ENCODE measurements at regions not wholly inside any gene's neighbourhood (a gene's known extent, or its start where the extent isn't known, plus 50 kb on each side); places are given as distances from the start of the nearest gene placed in this dataset.
A peak's percentile ranks its signal among the peaks of the same experiment; 100 is the strongest.

DNA sequence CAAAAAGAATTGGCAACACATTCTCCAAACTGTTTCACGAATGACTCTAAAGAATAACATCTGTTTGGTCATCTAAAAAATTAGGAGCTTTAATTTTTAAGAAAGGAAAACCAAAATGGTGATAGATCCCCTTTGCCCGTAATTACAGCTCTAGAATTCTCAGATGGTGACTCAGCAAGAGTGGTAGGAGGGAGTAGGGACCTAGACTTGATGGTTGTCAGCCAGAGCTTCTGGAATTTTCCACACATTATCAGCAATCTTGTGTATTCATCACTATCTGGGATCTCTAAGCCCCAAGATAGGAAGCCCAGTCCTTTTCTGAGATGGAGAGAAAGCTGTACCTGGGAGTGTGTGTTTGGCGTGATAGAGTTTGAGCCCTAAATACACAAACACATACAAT, 103.9 kb upstream of the RAB40AL start:
- TF ChIP-seq, protein P1, sequence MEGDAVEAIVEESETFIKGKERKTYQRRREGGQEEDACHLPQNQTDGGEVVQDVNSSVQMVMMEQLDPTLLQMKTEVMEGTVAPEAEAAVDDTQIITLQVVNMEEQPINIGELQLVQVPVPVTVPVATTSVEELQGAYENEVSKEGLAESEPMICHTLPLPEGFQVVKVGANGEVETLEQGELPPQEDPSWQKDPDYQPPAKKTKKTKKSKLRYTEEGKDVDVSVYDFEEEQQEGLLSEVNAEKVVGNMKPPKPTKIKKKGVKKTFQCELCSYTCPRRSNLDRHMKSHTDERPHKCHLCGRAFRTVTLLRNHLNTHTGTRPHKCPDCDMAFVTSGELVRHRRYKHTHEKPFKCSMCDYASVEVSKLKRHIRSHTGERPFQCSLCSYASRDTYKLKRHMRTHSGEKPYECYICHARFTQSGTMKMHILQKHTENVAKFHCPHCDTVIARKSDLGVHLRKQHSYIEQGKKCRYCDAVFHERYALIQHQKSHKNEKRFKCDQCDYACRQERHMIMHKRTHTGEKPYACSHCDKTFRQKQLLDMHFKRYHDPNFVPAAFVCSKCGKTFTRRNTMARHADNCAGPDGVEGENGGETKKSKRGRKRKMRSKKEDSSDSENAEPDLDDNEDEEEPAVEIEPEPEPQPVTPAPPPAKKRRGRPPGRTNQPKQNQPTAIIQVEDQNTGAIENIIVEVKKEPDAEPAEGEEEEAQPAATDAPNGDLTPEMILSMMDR (IDR thresholded peaks at IDR 0.05), result no peak
- H3K9me3 ChIP-seq, result no peaks in the 10 kb centered on the region
- H3K27me3 ChIP-seq (ENCODE audit: insufficient read depth in 3 of 3, low read length in 2 of 3), result peaks cover 0 to 2% (median 0%) of the 10 kb centered on the region in 3 donors
- H3K27ac ChIP-seq, result no peak overlapping the region
- H3K36me3 ChIP-seq (ENCODE audit: insufficient read depth in 1 of 2, low read depth in 1 of 2), result peaks cover 0 to 3% of the 10 kb centered on the region in 2 donors
- no peaks in the 10 kb centered on the region for H3K4me1 ChIP-seq
- DNase-seq (no peak), ATAC-seq (no peak)
- H3K4me3 ChIP-seq, result no peak overlapping the region
- intact Hi-C loops (cut with DNase I), result loop anchor here in 1 of 2 donors (10.0 kb wide), 1 partner anchor 188 kb away; no protein-coding TSS in a partner anchor
- 72 to 98% (median 89%) methylated on average over 3 of the region's 3 CpGs for WGBS, 3 donors

DNA sequence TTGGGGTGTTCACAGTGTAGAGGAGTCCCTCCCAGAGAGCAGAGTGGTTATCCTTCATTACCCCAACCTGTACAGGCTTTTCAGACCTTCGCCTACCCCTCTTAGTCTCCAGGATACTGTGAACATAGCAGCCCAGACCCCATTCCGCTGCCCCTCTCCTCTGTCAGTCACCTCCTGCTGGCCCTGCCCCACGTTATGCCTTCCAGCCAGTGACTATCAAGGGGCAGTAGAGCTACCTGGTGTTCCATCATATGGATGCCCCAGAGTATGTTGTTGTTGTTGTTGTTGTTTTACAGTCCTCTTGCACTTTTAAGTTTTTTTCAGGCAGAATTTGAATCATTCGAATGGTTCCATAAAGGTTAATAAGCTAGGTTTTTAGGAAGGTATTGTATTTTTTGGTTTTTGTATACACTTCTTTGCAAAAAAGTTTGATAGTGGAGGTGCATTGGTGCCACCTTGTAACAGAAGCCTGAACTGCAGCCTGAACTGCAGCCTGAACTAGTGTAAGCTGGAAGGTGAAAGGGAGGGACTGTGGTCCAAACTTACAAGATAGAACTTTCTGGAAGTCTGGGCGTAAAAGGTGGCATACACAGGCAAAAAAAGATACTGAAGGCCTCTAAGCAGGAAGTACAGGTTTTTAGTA, 101.4 kb upstream of the RAB40AL start:
- DNase-seq, result no peak
- ATAC-seq, result no peak
- WGBS, 3 donors, result 60 to 89% (median 81%) methylated on average over 5 of the region's 5 CpGs
- intact Hi-C loops (cut with DNase I), result loop anchor here in 1 of 2 donors (10.0 kb wide), 1 partner anchor 191 kb away; no protein-coding TSS in a partner anchor
- peaks cover 0 to 2% (median 0%) of the 10 kb centered on the region in 3 donors for H3K27me3 ChIP-seq (ENCODE audit: insufficient read depth in 3 of 3, low read length in 2 of 3)
- H3K27ac ChIP-seq, result no peak overlapping the region
- TF ChIP-seq, protein P1 (IDR thresholded peaks at IDR 0.05), result peak; percentile 29
- no peak overlapping the region for H3K4me3 ChIP-seq
- H3K9me3 ChIP-seq, result no peaks in the 10 kb centered on the region
- H3K36me3 ChIP-seq (ENCODE audit: insufficient read depth in 1 of 2, low read depth in 1 of 2), result peaks cover 0 to 12% of the 10 kb centered on the region in 2 donors
- H3K4me1 ChIP-seq, result no peaks in the 10 kb centered on the region

DNA sequence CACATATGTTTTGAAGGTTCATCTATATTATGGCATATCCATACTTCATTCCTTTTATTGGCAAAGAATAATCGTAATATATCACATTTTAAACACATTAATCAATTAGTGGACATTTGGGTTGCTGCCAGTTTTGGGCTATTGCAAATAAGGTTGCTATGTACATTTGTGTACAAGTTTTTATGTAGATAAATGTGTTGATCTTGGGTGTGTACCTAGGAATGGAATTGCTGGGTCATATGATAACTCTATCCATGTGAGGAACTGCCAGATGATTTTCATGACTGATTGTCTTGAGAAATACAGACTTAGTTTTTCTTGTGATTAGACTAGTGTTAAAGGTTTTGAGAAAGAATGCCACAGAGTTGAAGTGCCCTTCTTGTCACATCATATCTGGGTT, 99.2 kb upstream of the RAB40AL start:
- TF ChIP-seq, protein P1 (IDR thresholded peaks at IDR 0.05), result no peak
- no peak for ATAC-seq
- peaks cover 0 to 2% (median 0%) of the 10 kb centered on the region in 3 donors for H3K27me3 ChIP-seq (ENCODE audit: insufficient read depth in 3 of 3, low read length in 2 of 3)
- no peak overlapping the region for H3K27ac ChIP-seq
- DNase-seq, result no peak
- no peak overlapping the region for H3K4me3 ChIP-seq
- no peaks in the 10 kb centered on the region for H3K9me3 ChIP-seq
- WGBS, 3 donors, result 64 to 91% (median 87%) methylated on average over 1 of the region's 1 CpG
- peaks cover 0 to 12% of the 10 kb centered on the region in 2 donors for H3K36me3 ChIP-seq (ENCODE audit: insufficient read depth in 1 of 2, low read depth in 1 of 2)
- H3K4me1 ChIP-seq, result no peaks in the 10 kb centered on the region
- intact Hi-C loops (cut with DNase I), result loop anchor here in 1 of 2 donors (10.0 kb wide), 1 partner anchor 193 kb away; no protein-coding TSS in a partner anchor

DNA sequence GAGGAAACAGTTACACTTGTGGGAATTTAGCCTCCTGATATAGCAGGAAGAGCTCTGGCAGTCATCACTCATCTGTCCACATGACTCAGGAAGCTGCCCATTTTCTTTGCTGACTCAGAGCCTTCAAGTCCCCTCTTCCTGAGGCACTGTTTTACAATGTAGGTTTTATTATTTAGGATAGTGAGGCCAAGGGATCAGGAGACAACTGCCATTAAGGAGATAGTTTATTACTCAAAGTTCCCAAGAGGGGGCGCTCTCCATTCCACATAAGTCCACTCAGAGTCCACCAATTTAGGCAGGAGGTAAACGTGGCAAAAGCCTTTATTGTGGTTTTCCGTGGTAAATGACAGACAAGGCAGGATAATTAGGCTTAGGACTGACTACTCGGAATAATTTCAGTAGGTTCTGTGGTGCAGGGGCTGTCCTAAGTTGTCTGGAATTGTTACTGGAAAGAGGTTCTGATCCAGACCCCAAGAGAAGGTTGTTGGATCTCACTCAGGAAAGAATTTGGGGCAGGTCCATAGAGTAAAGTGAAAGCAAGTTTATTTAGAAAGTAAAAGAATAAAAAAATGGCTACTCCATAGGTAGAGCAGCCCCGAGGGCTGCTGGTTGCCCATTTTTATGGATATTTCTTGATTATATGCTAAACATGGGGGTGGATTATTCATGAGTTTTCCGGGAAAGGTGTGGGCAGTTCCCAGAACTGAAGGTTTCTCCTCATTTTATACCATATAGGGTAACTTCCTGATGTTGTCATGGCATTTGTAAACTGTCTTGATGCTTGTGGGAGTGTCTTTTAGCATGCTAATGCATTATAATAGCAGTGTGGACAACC, 96.0 kb upstream of the RAB40AL start:
- Histone ChIP-seq H3K27ac (no peak overlapping the region), H3K36me3 (ENCODE audit: insufficient read depth in 1 of 2, low read depth in 1 of 2) (peaks cover 0 to 12% of the 10 kb centered on the region in 2 donors), H3K27me3 (ENCODE audit: insufficient read depth in 3 of 3, low read length in 2 of 3) (no peaks in the 10 kb centered on the region), H3K9me3 (no peaks in the 10 kb centered on the region), H3K4me3 (no peak overlapping the region), H3K4me1 (no peaks in the 10 kb centered on the region)
- no peak for DNase-seq
- ATAC-seq, result no peak
- WGBS, 3 donors, result 64 to 88% (median 86%) methylated on average over 6 of the region's 6 CpGs
- intact Hi-C loops (cut with DNase I), result no loop called here
- TF ChIP-seq, protein P1 (IDR thresholded peaks at IDR 0.05), result no peak
